SK-N-SH treated with all-trans-retinoic acid at 6 μM for 48 hours (cell line): ENCODE measurements at regions not wholly inside any gene's neighbourhood (a gene's known extent, or its start where the extent isn't known, plus 50 kb on each side); places are given as distances from the start of the nearest gene placed in this dataset.
"Not testable (repeated sequence)": the region's sequence is repeated elsewhere in the genome, so short reads cannot be mapped to it uniquely, and the experiment has no call there.

Experiments used
- ATAC-seq: fragments of 200-7000 bp; cut with Tn5 transposase; 3 replicates; pipeline ENCODE4 v1.9.1; 2020; ENCODE audit warnings: mild to moderate bottlenecking, moderate library complexity
- ARNTL ChIP-seq: fragments of 450-650 bp; formaldehyde crosslinking; IDR thresholded peaks from 2 replicates; pipeline ENCODE4 v1.5.0; 2020; ENCODE audit warnings: low read depth, mild to moderate bottlenecking, moderate library complexity, borderline replicate concordance
- BACH2 ChIP-seq: fragments of 250-450 bp; sonication (Bioruptor Pico); IDR thresholded peaks from 2 replicates; pipeline ENCODE4 v1.9.0; 2021; ENCODE audit warnings: mild to moderate bottlenecking, borderline replicate concordance
- CSRNP3 ChIP-seq: fragments of 250-450 bp; sonication (Bioruptor Pico); IDR thresholded peaks from 2 replicates; pipeline ENCODE4 v1.5.1; 2021; ENCODE audit warnings: mild to moderate bottlenecking, moderate library complexity
- ESRRG ChIP-seq: fragments of 250-450 bp; sonication (Bioruptor Pico); IDR thresholded peaks from 2 replicates; pipeline ENCODE4 v1.6.1; 2021; ENCODE audit warnings: mild to moderate bottlenecking
- GLIS3 ChIP-seq: fragments of 250-450 bp; sonication (Bioruptor Pico); IDR thresholded peaks from 2 replicates; pipeline ENCODE4 v1.5.0; 2020; ENCODE audit warnings: mild to moderate bottlenecking, moderate library complexity
- ISL1 ChIP-seq: fragments of 250-450 bp; sonication (Bioruptor Pico); IDR thresholded peaks from 2 replicates; pipeline ENCODE4 v2.1.2; 2022; ENCODE audit warnings: mild to moderate bottlenecking, moderate library complexity
- OSR1 ChIP-seq: fragments of 250-450 bp; sonication (Bioruptor Pico); IDR thresholded peaks from 2 replicates; pipeline ENCODE4 v1.8.0; 2022; ENCODE audit warnings: moderate library complexity, mild to moderate bottlenecking, inconsistent platforms
- POU6F1 ChIP-seq: fragments of 250-450 bp; sonication (Bioruptor Pico); IDR thresholded peaks from 2 replicates; pipeline ENCODE4 v1.8.0; 2021; ENCODE audit warnings: low read depth, mild to moderate bottlenecking, moderate library complexity, borderline replicate concordance
- PPARA ChIP-seq: fragments of 250-450 bp; sonication (Bioruptor Pico); IDR thresholded peaks from 2 replicates; pipeline ENCODE4 v1.5.0; 2020; ENCODE audit warnings: mild to moderate bottlenecking, borderline replicate concordance
- RARB ChIP-seq: fragments of 250-450 bp; sonication (Bioruptor Pico); IDR thresholded peaks from 2 replicates; pipeline ENCODE4 v1.8.0; 2021; ENCODE audit warnings: mild to moderate bottlenecking, moderate library complexity
- SNAI2 ChIP-seq: fragments of 250-450 bp; sonication (Bioruptor Pico); IDR thresholded peaks from 2 replicates; pipeline ENCODE4 v1.5.0; 2020; ENCODE audit warnings: mild to moderate bottlenecking, moderate library complexity
- TCF4 ChIP-seq: fragments of 250-450 bp; sonication (Bioruptor Pico); IDR thresholded peaks from 2 replicates; pipeline ENCODE4 v1.8.0; 2021; ENCODE audit warnings: mild to moderate bottlenecking, moderate library complexity, borderline replicate concordance
- TOX ChIP-seq: fragments of 250-450 bp; sonication (Bioruptor Pico); IDR thresholded peaks from 2 replicates; pipeline ENCODE4 v1.8.0; 2021; ENCODE audit warnings: mild to moderate bottlenecking, moderate library complexity, borderline replicate concordance
- ZC3H10 ChIP-seq: fragments of 250-450 bp; sonication (Bioruptor Pico); IDR thresholded peaks from 2 replicates; pipeline ENCODE4 v1.5.1; 2021; ENCODE audit warnings: mild to moderate bottlenecking, moderate library complexity
- ZFP30 ChIP-seq: fragments of 450-650 bp; formaldehyde crosslinking; IDR thresholded peaks from 2 replicates; pipeline ENCODE4 v1.5.0; 2022; ENCODE audit warnings: mild to moderate bottlenecking, moderate library complexity
- ZNF565 ChIP-seq: fragments of 450-650 bp; formaldehyde crosslinking; conservative IDR thresholded peaks from 2 replicates; pipeline ENCODE4 v1.5.0; 2020; ENCODE audit warnings: low read depth, mild to moderate bottlenecking, moderate library complexity
- ZNF70 ChIP-seq: fragments of 450-650 bp; formaldehyde crosslinking; IDR thresholded peaks from 2 replicates; pipeline ENCODE4 v1.5.0; 2020; ENCODE audit warnings: mild to moderate bottlenecking, moderate library complexity
- ZNF8 ChIP-seq: fragments of 450-650 bp; formaldehyde crosslinking; IDR thresholded peaks from 2 replicates; pipeline ENCODE4 v1.5.0; 2020; ENCODE audit warnings: mild to moderate bottlenecking, moderate library complexity
- TF ChIP-seq, protein P1 (sequence below): fragments of 250-450 bp; sonication (Bioruptor Pico); IDR thresholded peaks from 2 replicates; pipeline ENCODE4 v1.5.0; 2020; ENCODE audit warnings: mild to moderate bottlenecking, moderate library complexity
- TF ChIP-seq, protein P2 (sequence below): fragments of 250-450 bp; sonication (Bioruptor Pico); IDR thresholded peaks from 2 replicates; pipeline ENCODE4 v1.5.1; 2020; ENCODE audit warnings: low read depth, mild to moderate bottlenecking, moderate library complexity

GRCh38 chr10:129059977-129060376 is 407.1 kb upstream of the MGMT start (continued):
- TF ChIP-seq TCF4: no peak
- no peak for TF ChIP-seq BACH2 (CRISPR knock-in tag)
- TF ChIP-seq, protein P1, sequence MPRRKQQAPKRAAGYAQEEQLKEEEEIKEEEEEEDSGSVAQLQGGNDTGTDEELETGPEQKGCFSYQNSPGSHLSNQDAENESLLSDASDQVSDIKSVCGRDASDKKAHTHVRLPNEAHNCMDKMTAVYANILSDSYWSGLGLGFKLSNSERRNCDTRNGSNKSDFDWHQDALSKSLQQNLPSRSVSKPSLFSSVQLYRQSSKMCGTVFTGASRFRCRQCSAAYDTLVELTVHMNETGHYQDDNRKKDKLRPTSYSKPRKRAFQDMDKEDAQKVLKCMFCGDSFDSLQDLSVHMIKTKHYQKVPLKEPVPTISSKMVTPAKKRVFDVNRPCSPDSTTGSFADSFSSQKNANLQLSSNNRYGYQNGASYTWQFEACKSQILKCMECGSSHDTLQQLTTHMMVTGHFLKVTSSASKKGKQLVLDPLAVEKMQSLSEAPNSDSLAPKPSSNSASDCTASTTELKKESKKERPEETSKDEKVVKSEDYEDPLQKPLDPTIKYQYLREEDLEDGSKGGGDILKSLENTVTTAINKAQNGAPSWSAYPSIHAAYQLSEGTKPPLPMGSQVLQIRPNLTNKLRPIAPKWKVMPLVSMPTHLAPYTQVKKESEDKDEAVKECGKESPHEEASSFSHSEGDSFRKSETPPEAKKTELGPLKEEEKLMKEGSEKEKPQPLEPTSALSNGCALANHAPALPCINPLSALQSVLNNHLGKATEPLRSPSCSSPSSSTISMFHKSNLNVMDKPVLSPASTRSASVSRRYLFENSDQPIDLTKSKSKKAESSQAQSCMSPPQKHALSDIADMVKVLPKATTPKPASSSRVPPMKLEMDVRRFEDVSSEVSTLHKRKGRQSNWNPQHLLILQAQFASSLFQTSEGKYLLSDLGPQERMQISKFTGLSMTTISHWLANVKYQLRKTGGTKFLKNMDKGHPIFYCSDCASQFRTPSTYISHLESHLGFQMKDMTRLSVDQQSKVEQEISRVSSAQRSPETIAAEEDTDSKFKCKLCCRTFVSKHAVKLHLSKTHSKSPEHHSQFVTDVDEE: no peak

DNA sequence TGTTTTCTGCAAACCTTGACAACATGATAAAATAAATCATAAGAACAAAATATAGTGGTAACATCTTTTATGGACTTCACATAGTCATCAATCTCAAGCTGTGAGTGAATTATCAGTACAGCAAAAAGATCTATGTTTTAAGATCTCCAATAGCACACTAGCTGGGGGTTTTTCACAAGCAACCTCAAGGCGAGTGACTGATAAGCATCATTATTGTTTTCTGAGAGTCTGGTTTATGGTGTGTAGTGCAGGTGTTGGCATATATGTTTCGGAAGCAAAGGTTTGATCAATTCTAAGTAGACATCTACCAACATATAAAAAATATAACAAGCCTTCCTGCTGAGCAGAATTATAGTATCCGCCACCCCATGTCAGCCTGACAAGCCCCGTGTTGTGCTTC is 403.8 kb upstream of the MGMT start:
- no peak for TF ChIP-seq ZNF70 (CRISPR knock-in tag)
- TF ChIP-seq BACH2 (CRISPR knock-in tag): no peak
- TF ChIP-seq TOX (CRISPR knock-in tag): no peak
- no peak for TF ChIP-seq ISL1 (CRISPR knock-in tag)
- TF ChIP-seq ARNTL (CRISPR knock-in tag): no peak
- no peak for TF ChIP-seq ZFP30 (CRISPR knock-in tag)
- no peak for TF ChIP-seq ZC3H10
- no peak for TF ChIP-seq PPARA (CRISPR knock-in tag)
- TF ChIP-seq POU6F1 (CRISPR knock-in tag): no peak
- TF ChIP-seq OSR1 (CRISPR knock-in tag): no peak
- no peak for TF ChIP-seq ESRRG (CRISPR knock-in tag)
- no peak for TF ChIP-seq GLIS3 (CRISPR knock-in tag)
- TF ChIP-seq TCF4: no peak
- no peak for TF ChIP-seq RARB
- TF ChIP-seq, all 23 proteins: peak for 0
- ATAC-seq: no peak

GRCh38 chr10:129063877-129064276 is 403.2 kb upstream of the MGMT start:
- TF ChIP-seq ZNF70 (CRISPR knock-in tag): no peak
- TF ChIP-seq SNAI2 (CRISPR knock-in tag): no peak
- TF ChIP-seq OSR1 (CRISPR knock-in tag): no peak
- no peak for TF ChIP-seq RARB
- TF ChIP-seq ZNF8: no peak
- TF ChIP-seq CSRNP3 (CRISPR knock-in tag): no peak
- TF ChIP-seq POU6F1 (CRISPR knock-in tag): no peak
- TF ChIP-seq ARNTL (CRISPR knock-in tag): no peak
- no peak for TF ChIP-seq ZNF565 (CRISPR knock-in tag)
- no peak for ATAC-seq

GRCh38 chr10:129066529-129066928 is 400.5 kb upstream of the MGMT start:
- not testable (repeated sequence) for ATAC-seq

GRCh38 chr10:129071411-129071810 is 395.6 kb upstream of the MGMT start:
- ATAC-seq: not testable (repeated sequence)

GRCh38 chr10:129074939-129075338 is 392.1 kb upstream of the MGMT start:
- no peak for ATAC-seq
- TF ChIP-seq RARB (no peak), ZFP30 (CRISPR knock-in tag) (no peak), CSRNP3 (CRISPR knock-in tag) (no peak), ZNF565 (CRISPR knock-in tag) (no peak), TOX (CRISPR knock-in tag) (no peak), BACH2 (CRISPR knock-in tag) (no peak), ZNF70 (CRISPR knock-in tag) (no peak), OSR1 (CRISPR knock-in tag) (no peak)
- TF ChIP-seq, protein P2, sequence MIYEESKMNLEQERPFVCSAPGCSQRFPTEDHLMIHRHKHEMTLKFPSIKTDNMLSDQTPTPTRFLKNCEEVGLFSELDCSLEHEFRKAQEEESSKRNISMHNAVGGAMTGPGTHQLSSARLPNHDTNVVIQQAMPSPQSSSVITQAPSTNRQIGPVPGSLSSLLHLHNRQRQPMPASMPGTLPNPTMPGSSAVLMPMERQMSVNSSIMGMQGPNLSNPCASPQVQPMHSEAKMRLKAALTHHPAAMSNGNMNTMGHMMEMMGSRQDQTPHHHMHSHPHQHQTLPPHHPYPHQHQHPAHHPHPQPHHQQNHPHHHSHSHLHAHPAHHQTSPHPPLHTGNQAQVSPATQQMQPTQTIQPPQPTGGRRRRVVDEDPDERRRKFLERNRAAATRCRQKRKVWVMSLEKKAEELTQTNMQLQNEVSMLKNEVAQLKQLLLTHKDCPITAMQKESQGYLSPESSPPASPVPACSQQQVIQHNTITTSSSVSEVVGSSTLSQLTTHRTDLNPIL: no peak
